WTC11 (cell line): ENCODE measurements at regions not wholly inside any gene's neighbourhood (a gene's known extent, or its start where the extent isn't known, plus 50 kb on each side); places are given as distances from the start of the nearest gene placed in this dataset.

Experiments used
- CREM ChIP-seq: sonication (generic); formaldehyde crosslinking; IDR thresholded peaks from 2 replicates; pipeline ENCODE4 v1.8.1; 2022; ENCODE audit warnings: mild to moderate bottlenecking, missing genetic modification reagents, moderate library complexity
- EMX1 ChIP-seq: fragments of 250-450 bp; sonication (Bioruptor Pico); IDR thresholded peaks from 2 replicates; pipeline ENCODE4 v1.8.0; 2021; ENCODE audit warnings: mild to moderate bottlenecking
- ESRRA ChIP-seq: sonication (generic); formaldehyde crosslinking; IDR thresholded peaks from 2 replicates; pipeline ENCODE4 v1.8.1; 2022; ENCODE audit warnings: mild to moderate bottlenecking, missing genetic modification reagents, borderline replicate concordance
- JUN ChIP-seq: sonication (generic); formaldehyde crosslinking; IDR thresholded peaks from 2 replicates; pipeline ENCODE4 v1.8.0; 2023; ENCODE audit warnings: mild to moderate bottlenecking, missing genetic modification reagents
- OVOL2 ChIP-seq: fragments of 250-450 bp; sonication (Bioruptor Pico); IDR thresholded peaks from 2 replicates; pipeline ENCODE4 v1.9.0; 2021; ENCODE audit warnings: mild to moderate bottlenecking, borderline replicate concordance
- RELA ChIP-seq: sonication (generic); formaldehyde crosslinking; IDR thresholded peaks from 2 replicates; pipeline ENCODE4 v1.8.1; 2022; ENCODE audit warnings: missing genetic modification reagents, mild to moderate bottlenecking, borderline replicate concordance
- ZNF232 ChIP-seq: sonication (generic); formaldehyde crosslinking; IDR thresholded peaks from 2 replicates; pipeline ENCODE4 v1.8.0; 2022; ENCODE audit warnings: mild to moderate bottlenecking, missing genetic modification reagents
- TF ChIP-seq, protein P1 (sequence below): sonication (generic); formaldehyde crosslinking; IDR thresholded peaks from 2 replicates; pipeline ENCODE4 v1.8.1; 2022; ENCODE audit warnings: low read depth, missing genetic modification reagents, borderline replicate concordance
- TF ChIP-seq, protein P2 (sequence below): sonication (generic); formaldehyde crosslinking; IDR thresholded peaks from 2 replicates; pipeline ENCODE4 v1.8.0; 2022; ENCODE audit warnings: mild to moderate bottlenecking, missing genetic modification reagents
- TF ChIP-seq, protein P3 (sequence below): fragments of 200-600 bp; IDR thresholded peaks from 2 replicates; pipeline ENCODE4 v1.8.0; 2022; ENCODE audit warnings: antibody characterized with exemption
- TF ChIP-seq, protein P4 (sequence below): sonication (generic); formaldehyde crosslinking; conservative IDR thresholded peaks from 2 replicates; pipeline ENCODE4 v1.8.1; 2023; ENCODE audit warnings: mild to moderate bottlenecking, low read depth, missing genetic modification reagents, moderate library complexity
- TF ChIP-seq, protein P5 (sequence below): sonication (generic); formaldehyde crosslinking; IDR thresholded peaks from 2 replicates; pipeline ENCODE4 v1.8.1; 2023; ENCODE audit warnings: mild to moderate bottlenecking, missing genetic modification reagents, borderline replicate concordance
- TF ChIP-seq, protein P6 (sequence below): sonication (generic); formaldehyde crosslinking; IDR thresholded peaks from 2 replicates; pipeline ENCODE4 v1.8.1; 2023; ENCODE audit warnings: mild to moderate bottlenecking, moderate library complexity, missing genetic modification reagents
- TF ChIP-seq, protein P7 (sequence below): sonication (generic); formaldehyde crosslinking; IDR thresholded peaks from 2 replicates; pipeline ENCODE4 v1.8.1; 2022; ENCODE audit warnings: mild to moderate bottlenecking, moderate library complexity, missing genetic modification reagents

DNA sequence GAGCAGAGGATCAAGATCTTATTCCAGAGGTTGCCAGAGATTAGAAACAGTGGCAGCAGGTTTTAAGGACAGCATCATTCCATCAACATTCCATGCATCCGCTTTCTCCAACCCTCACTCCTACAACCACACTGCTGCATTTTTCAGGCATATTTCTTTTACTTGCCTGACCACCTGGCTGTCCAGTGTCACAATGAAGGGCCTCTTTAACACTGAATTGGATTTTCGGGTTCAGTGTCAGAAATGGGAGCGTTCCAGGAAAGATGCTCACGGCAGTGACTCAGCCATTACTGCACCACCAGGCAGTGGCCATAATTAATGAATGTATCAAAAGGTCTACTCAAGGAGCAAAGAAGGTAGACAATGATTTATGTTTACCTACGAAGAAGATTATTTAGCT, 200.4 kb upstream of the ESRRG start:
- TF ChIP-seq, protein P1, sequence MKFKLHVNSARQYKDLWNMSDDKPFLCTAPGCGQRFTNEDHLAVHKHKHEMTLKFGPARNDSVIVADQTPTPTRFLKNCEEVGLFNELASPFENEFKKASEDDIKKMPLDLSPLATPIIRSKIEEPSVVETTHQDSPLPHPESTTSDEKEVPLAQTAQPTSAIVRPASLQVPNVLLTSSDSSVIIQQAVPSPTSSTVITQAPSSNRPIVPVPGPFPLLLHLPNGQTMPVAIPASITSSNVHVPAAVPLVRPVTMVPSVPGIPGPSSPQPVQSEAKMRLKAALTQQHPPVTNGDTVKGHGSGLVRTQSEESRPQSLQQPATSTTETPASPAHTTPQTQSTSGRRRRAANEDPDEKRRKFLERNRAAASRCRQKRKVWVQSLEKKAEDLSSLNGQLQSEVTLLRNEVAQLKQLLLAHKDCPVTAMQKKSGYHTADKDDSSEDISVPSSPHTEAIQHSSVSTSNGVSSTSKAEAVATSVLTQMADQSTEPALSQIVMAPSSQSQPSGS (CRISPR knock-in tag), result no peak
- TF ChIP-seq, protein P2, sequence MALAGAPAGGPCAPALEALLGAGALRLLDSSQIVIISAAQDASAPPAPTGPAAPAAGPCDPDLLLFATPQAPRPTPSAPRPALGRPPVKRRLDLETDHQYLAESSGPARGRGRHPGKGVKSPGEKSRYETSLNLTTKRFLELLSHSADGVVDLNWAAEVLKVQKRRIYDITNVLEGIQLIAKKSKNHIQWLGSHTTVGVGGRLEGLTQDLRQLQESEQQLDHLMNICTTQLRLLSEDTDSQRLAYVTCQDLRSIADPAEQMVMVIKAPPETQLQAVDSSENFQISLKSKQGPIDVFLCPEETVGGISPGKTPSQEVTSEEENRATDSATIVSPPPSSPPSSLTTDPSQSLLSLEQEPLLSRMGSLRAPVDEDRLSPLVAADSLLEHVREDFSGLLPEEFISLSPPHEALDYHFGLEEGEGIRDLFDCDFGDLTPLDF (CRISPR knock-in tag), result no peak
- TF ChIP-seq, protein P3, sequence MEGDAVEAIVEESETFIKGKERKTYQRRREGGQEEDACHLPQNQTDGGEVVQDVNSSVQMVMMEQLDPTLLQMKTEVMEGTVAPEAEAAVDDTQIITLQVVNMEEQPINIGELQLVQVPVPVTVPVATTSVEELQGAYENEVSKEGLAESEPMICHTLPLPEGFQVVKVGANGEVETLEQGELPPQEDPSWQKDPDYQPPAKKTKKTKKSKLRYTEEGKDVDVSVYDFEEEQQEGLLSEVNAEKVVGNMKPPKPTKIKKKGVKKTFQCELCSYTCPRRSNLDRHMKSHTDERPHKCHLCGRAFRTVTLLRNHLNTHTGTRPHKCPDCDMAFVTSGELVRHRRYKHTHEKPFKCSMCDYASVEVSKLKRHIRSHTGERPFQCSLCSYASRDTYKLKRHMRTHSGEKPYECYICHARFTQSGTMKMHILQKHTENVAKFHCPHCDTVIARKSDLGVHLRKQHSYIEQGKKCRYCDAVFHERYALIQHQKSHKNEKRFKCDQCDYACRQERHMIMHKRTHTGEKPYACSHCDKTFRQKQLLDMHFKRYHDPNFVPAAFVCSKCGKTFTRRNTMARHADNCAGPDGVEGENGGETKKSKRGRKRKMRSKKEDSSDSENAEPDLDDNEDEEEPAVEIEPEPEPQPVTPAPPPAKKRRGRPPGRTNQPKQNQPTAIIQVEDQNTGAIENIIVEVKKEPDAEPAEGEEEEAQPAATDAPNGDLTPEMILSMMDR, result no peak
- TF ChIP-seq ESRRA (CRISPR knock-in tag) (no peak), OVOL2 (no peak), CREM (CRISPR knock-in tag) (no peak), ZNF232 (no peak), EMX1 (CRISPR knock-in tag) (no peak), RELA (CRISPR knock-in tag) (no peak), JUN (no peak)
- TF ChIP-seq, protein P4, sequence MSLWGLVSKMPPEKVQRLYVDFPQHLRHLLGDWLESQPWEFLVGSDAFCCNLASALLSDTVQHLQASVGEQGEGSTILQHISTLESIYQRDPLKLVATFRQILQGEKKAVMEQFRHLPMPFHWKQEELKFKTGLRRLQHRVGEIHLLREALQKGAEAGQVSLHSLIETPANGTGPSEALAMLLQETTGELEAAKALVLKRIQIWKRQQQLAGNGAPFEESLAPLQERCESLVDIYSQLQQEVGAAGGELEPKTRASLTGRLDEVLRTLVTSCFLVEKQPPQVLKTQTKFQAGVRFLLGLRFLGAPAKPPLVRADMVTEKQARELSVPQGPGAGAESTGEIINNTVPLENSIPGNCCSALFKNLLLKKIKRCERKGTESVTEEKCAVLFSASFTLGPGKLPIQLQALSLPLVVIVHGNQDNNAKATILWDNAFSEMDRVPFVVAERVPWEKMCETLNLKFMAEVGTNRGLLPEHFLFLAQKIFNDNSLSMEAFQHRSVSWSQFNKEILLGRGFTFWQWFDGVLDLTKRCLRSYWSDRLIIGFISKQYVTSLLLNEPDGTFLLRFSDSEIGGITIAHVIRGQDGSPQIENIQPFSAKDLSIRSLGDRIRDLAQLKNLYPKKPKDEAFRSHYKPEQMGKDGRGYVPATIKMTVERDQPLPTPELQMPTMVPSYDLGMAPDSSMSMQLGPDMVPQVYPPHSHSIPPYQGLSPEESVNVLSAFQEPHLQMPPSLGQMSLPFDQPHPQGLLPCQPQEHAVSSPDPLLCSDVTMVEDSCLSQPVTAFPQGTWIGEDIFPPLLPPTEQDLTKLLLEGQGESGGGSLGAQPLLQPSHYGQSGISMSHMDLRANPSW (CRISPR knock-in tag), result no peak
- TF ChIP-seq, protein P5, sequence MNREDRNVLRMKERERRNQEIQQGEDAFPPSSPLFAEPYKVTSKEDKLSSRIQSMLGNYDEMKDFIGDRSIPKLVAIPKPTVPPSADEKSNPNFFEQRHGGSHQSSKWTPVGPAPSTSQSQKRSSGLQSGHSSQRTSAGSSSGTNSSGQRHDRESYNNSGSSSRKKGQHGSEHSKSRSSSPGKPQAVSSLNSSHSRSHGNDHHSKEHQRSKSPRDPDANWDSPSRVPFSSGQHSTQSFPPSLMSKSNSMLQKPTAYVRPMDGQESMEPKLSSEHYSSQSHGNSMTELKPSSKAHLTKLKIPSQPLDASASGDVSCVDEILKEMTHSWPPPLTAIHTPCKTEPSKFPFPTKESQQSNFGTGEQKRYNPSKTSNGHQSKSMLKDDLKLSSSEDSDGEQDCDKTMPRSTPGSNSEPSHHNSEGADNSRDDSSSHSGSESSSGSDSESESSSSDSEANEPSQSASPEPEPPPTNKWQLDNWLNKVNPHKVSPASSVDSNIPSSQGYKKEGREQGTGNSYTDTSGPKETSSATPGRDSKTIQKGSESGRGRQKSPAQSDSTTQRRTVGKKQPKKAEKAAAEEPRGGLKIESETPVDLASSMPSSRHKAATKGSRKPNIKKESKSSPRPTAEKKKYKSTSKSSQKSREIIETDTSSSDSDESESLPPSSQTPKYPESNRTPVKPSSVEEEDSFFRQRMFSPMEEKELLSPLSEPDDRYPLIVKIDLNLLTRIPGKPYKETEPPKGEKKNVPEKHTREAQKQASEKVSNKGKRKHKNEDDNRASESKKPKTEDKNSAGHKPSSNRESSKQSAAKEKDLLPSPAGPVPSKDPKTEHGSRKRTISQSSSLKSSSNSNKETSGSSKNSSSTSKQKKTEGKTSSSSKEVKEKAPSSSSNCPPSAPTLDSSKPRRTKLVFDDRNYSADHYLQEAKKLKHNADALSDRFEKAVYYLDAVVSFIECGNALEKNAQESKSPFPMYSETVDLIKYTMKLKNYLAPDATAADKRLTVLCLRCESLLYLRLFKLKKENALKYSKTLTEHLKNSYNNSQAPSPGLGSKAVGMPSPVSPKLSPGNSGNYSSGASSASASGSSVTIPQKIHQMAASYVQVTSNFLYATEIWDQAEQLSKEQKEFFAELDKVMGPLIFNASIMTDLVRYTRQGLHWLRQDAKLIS, result no peak
- TF ChIP-seq, protein P6, sequence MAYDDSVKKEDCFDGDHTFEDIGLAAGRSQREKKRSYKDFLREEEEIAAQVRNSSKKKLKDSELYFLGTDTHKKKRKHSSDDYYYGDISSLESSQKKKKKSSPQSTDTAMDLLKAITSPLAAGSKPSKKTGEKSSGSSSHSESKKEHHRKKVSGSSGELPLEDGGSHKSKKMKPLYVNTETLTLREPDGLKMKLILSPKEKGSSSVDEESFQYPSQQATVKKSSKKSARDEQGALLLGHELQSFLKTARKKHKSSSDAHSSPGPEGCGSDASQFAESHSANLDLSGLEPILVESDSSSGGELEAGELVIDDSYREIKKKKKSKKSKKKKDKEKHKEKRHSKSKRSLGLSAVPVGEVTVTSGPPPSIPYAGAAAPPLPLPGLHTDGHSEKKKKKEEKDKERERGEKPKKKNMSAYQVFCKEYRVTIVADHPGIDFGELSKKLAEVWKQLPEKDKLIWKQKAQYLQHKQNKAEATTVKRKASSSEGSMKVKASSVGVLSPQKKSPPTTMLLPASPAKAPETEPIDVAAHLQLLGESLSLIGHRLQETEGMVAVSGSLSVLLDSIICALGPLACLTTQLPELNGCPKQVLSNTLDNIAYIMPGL (CRISPR knock-in tag), result no peak
- TF ChIP-seq, protein P7, sequence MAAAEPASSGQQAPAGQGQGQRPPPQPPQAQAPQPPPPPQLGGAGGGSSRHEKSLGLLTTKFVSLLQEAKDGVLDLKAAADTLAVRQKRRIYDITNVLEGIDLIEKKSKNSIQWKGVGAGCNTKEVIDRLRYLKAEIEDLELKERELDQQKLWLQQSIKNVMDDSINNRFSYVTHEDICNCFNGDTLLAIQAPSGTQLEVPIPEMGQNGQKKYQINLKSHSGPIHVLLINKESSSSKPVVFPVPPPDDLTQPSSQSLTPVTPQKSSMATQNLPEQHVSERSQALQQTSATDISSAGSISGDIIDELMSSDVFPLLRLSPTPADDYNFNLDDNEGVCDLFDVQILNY (CRISPR knock-in tag), result no peak
